Endothelial cell of umbilical vein (primary cell): ENCODE measurements at regions not wholly inside any gene's neighbourhood (a gene's known extent, or its start where the extent isn't known, plus 50 kb on each side); places are given as distances from the start of the nearest gene placed in this dataset. TPM values are rescaled to one million over a fixed set of nuclear protein-coding genes. Genes with fewer than 3 reads are reported as not detected.

Experiments used
- BruUV-seq: library from RNA; stranded (reverse); fragments of 400-500 nt; replicated peaks from 2 replicates; lab custom pipeline; 2021; lab: Mats Ljungman, UMichigan
- CTCF ChIA-PET: fragments of 300-600, 350-600 bp; sonication (Branson Sonifier 250); formaldehyde crosslinking; loops from one replicate; lab custom pipeline; 2021; ENCODE audit warnings: antibody characterized with exemption, inconsistent platforms; lab: Charles Lee
- POLR2A ChIA-PET: fragments of 300-600, 350-600 bp; sonication (Branson Sonifier 250); formaldehyde crosslinking; loops from one replicate; lab custom pipeline; 2021; ENCODE audit warnings: antibody characterized with exemption, inconsistent platforms; lab: Charles Lee
- DNase-seq: peaks from one replicate; pipeline ENCODE4 v3.0.0-alpha.2; 2011; ENCODE audit warnings: low read depth, low spot score
- FAIRE-seq: peaks from 2 replicates; lab custom pipeline; 2011; peaks lifted over from hg19 to GRCh38; lab: Jason Lieb, UNC
- H2AFZ ChIP-seq: 2 replicates; pipeline ENCODE4 v1.6.0; 2012; ENCODE audit warnings: low read depth, low read length, control low read depth, inconsistent platforms
- H3K27ac ChIP-seq: 2 replicates; pipeline ENCODE4 v1.5.1; 2011; ENCODE audit warnings: low read depth, mild to moderate bottlenecking, control low read depth, low read length, moderate library complexity; ENCODE audit not compliant: insufficient read depth
- H3K27me3 ChIP-seq, 2 experiments: 2 replicates each; pipeline versions ENCODE4 v1.6.0 to v1.6.1; 2011; ENCODE audit warnings: low read length in 2 of 2, mixed read lengths in 1 of 2; ENCODE audit not compliant: control insufficient read depth in 2 of 2, insufficient read depth in 2 of 2
- H3K36me3 ChIP-seq, 2 experiments: 2 replicates in 1 of 2; 3 replicates in 1 of 2; pipeline ENCODE4 v1.5.1; 2011; ENCODE audit warnings: low read length in 2 of 2, mild to moderate bottlenecking in 1 of 2, moderate library complexity in 1 of 2; ENCODE audit not compliant: control insufficient read depth in 2 of 2, insufficient read depth in 2 of 2; ENCODE audit errors: extremely low read depth in 1 of 2
- H3K4me1 ChIP-seq: 3 replicates; pipeline ENCODE4 v1.5.1; 2011; ENCODE audit warnings: mild to moderate bottlenecking, low read length; ENCODE audit not compliant: control insufficient read depth, insufficient read depth; ENCODE audit errors: extremely low read depth
- H3K4me2 ChIP-seq: 2 replicates; pipeline ENCODE4 v1.6.1; 2011; ENCODE audit warnings: low read length, control low read depth, mixed read lengths; ENCODE audit not compliant: insufficient read depth
- H3K4me3 ChIP-seq, 3 experiments: fragments of 200-600 bp in 1 of 3; sonication (generic), shearing (Covaris generic) in 1 of 3; replicated peaks in 1 of 3; 2 replicates each; pipeline ENCODE4 v1.5.1; 2011 to 2016; ENCODE audit warnings: control low read depth in 3 of 3, low read length in 3 of 3, mild to moderate bottlenecking in 2 of 3, inconsistent platforms in 1 of 3, low read depth in 1 of 3, moderate library complexity in 1 of 3; ENCODE audit not compliant: insufficient read depth in 1 of 3
- H3K79me2 ChIP-seq: 2 replicates; pipeline ENCODE4 v1.6.0; 2012; ENCODE audit warnings: low read length, inconsistent platforms; ENCODE audit not compliant: control insufficient read depth, insufficient read depth
- H3K9ac ChIP-seq: replicated peaks from 2 replicates; pipeline ENCODE3; 2011; ENCODE audit warnings: low read length, control low read depth; ENCODE audit not compliant: insufficient read depth; ENCODE audit errors: extremely low read depth
- H3K9me1 ChIP-seq: replicated peaks from 3 replicates; pipeline ENCODE4 v1.6.0; 2011; ENCODE audit warnings: mild to moderate bottlenecking, low read length; ENCODE audit not compliant: control insufficient read depth, insufficient read depth; ENCODE audit errors: extremely low read depth
- H3K9me3 ChIP-seq: replicated peaks from 2 replicates; pipeline ENCODE4 v1.5.1; 2012; ENCODE audit warnings: low read length, inconsistent platforms; ENCODE audit not compliant: control insufficient read depth, insufficient read depth
- H4K20me1 ChIP-seq: replicated peaks from 2 replicates; pipeline ENCODE3; 2011; ENCODE audit warnings: mild to moderate bottlenecking, low read length; ENCODE audit not compliant: control insufficient read depth, insufficient read depth; ENCODE audit errors: extremely low read depth
- EZH2 ChIP-seq: IDR thresholded peaks from 2 replicates; pipeline ENCODE4 v1.6.1; 2012; ENCODE audit warnings: borderline replicate concordance, low read depth, mild to moderate bottlenecking, moderate library complexity, low read length, inconsistent platforms; ENCODE audit not compliant: severe bottlenecking
- FOS ChIP-seq: IDR thresholded peaks from 2 replicates; pipeline ENCODE4 v1.6.1; 2011; ENCODE audit warnings: mild to moderate bottlenecking, low read length, moderate library complexity, borderline replicate concordance; ENCODE audit not compliant: insufficient read depth
- GATA2 ChIP-seq: IDR thresholded peaks from 2 replicates; pipeline ENCODE4 v1.7.0; 2011; ENCODE audit warnings: low read depth, mild to moderate bottlenecking, moderate library complexity, mixed read lengths, low read length; ENCODE audit not compliant: insufficient read length, insufficient read depth
- JUN ChIP-seq: IDR thresholded peaks from 2 replicates; pipeline ENCODE4 v1.6.1; 2011; ENCODE audit warnings: borderline replicate concordance, low read depth; ENCODE audit not compliant: insufficient read length, insufficient read depth
- MYC ChIP-seq: IDR thresholded peaks from one replicate; pipeline ENCODE4 v1.6.1; 2011; ENCODE audit warnings: mild to moderate bottlenecking, low read depth, low read length
- POLR2A ChIP-seq: IDR thresholded peaks from 2 replicates; pipeline ENCODE4 v1.6.1; 2012; ENCODE audit warnings: low read depth, mild to moderate bottlenecking, control low read depth, low read length
- POLR2AphosphoS5 ChIP-seq: IDR thresholded peaks from 2 replicates; pipeline ENCODE4 v1.6.1; 2012; ENCODE audit warnings: low read depth, mild to moderate bottlenecking, control low read depth, low read length, moderate library complexity; ENCODE audit not compliant: insufficient read depth
- dilution Hi-C: fragments of 300-500 bp; cut with MboI; formaldehyde crosslinking; loops from one replicate; pipeline ENCODE4 v1.15.0; 2019; ENCODE audit warnings: low sequenced_read_pairs; ENCODE audit not compliant: extremely low pct_ligation_motif_present
- intact Hi-C: fragments of 100-400 bp; cut with micrococcal nuclease; formaldehyde crosslinking; loops from one replicate; pipeline ENCODE4 v1.10.0; 2022
- small RNA-seq: library from RNA; depleted of rRNA; stranded (forward); fragments of <200 nt; gene quantifications from one replicate; pipeline ENCODE3, GENCODE V24; 2012; ENCODE audit warnings: low replicate concordance, low read depth; ENCODE audit not compliant: insufficient read depth, insufficient read length
- TF ChIP-seq, protein P1 (sequence below), 2 donors: IDR thresholded peaks; 1 replicate in 1 of 2; 2 replicates in 1 of 2; pipeline ENCODE4 v1.5.1; 2011; ENCODE audit warnings: low read length in 2 of 2, mild to moderate bottlenecking in 2 of 2, moderate library complexity in 2 of 2, control low read depth in 1 of 2, inconsistent platforms in 1 of 2, low read depth in 1 of 2; ENCODE audit not compliant: insufficient read depth in 1 of 2; ENCODE audit errors: extremely low read depth in 1 of 2
- TF ChIP-seq, protein P2 (sequence below): IDR thresholded peaks from 2 replicates; pipeline ENCODE4 v1.6.1; 2011; ENCODE audit not compliant: insufficient read depth, insufficient read length

DNA sequence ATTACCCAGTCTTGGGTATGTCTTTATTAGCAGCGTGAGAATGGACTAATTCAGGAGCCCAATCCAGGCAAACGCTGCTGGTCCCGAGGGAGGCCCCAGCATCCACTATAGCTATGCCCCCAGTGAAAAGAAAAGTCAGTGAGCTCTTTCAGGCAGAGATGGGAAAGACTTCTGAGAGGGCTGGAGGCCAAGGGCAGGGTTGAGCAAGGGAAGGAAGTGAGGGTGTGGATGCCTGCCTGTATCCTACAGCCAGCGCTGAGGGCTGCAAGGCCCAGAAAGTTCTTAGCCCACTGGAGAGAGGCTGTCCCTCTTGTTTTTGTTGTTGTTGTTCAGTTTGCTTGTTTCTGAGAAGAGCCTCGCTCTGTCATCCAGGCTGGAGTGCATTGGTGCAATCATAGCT is 261.6 kb downstream of the ZEB1 start:
- DNase-seq: no peak
- BruUV-seq: no TSS peak
- Histone ChIP-seq H3K4me1 (peaks cover 9% of the 10 kb centered on the region), H3K9me3 (no peaks in the 10 kb centered on the region), H3K4me2 (no peak overlapping the region), H3K9ac (no peak overlapping the region), H3K27me3 (peaks cover 6% of the 10 kb centered on the region in 2 experiments), H3K79me2 (no peaks in the 10 kb centered on the region), H4K20me1 (no peaks in the 10 kb centered on the region), H2AFZ (no peak overlapping the region), H3K4me3 (no peak overlapping the region), H3K27ac (no peak overlapping the region), H3K36me3 (no peaks in the 10 kb centered on the region), H3K9me1 (no peaks in the 10 kb centered on the region)
- ChIA-PET CTCF (no interaction called here), POLR2A (no interaction called here)
- intact Hi-C loops: no loop called here
- dilution Hi-C loops: no loop called here
- no peak for FAIRE-seq
- no peak for TF ChIP-seq GATA2
- TF ChIP-seq EZH2: no peak
- TF ChIP-seq MYC: no peak
- TF ChIP-seq, protein P1, sequence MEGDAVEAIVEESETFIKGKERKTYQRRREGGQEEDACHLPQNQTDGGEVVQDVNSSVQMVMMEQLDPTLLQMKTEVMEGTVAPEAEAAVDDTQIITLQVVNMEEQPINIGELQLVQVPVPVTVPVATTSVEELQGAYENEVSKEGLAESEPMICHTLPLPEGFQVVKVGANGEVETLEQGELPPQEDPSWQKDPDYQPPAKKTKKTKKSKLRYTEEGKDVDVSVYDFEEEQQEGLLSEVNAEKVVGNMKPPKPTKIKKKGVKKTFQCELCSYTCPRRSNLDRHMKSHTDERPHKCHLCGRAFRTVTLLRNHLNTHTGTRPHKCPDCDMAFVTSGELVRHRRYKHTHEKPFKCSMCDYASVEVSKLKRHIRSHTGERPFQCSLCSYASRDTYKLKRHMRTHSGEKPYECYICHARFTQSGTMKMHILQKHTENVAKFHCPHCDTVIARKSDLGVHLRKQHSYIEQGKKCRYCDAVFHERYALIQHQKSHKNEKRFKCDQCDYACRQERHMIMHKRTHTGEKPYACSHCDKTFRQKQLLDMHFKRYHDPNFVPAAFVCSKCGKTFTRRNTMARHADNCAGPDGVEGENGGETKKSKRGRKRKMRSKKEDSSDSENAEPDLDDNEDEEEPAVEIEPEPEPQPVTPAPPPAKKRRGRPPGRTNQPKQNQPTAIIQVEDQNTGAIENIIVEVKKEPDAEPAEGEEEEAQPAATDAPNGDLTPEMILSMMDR (IDR thresholded peaks at IDR 0.05; ENCODE audit: extremely low read depth in 1 of 2, insufficient read depth in 1 of 2, low read depth in 1 of 2, low read length in 2 of 2): no peak
- no peak for TF ChIP-seq JUN
- TF ChIP-seq, protein P2, sequence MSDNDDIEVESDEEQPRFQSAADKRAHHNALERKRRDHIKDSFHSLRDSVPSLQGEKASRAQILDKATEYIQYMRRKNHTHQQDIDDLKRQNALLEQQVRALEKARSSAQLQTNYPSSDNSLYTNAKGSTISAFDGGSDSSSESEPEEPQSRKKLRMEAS: no peak
- no peak for TF ChIP-seq POLR2AphosphoS5
- TF ChIP-seq FOS: no peak
- TF ChIP-seq POLR2A: no peak

Small RNA genes in the stretch of these regions (small RNA-seq; reads per million reads assigned to genes)
- not detected for gene AL161935.2
